ENCODE measurements at regions not wholly inside any gene's neighbourhood (a gene's known extent, or its start where the extent isn't known, plus 50 kb on each side); places are given as distances from the start of the nearest gene placed in this dataset.

- TF ChIP-seq CTCF (IDR thresholded peaks at IDR 0.05) (no peak), POLR2AphosphoS5 (IDR thresholded peaks at IDR 0.05; ENCODE audit: low read depth, low read length) (no peak), JUND (IDR thresholded peaks at IDR 0.05) (no peak), SMC3 (IDR thresholded peaks at IDR 0.05; ENCODE audit: low read depth, low read length) (no peak)
Observed at GRCh38 chr9:14402583-14402982, 88.6 kb upstream of the NFIB start.
